Endodermal cell (in vitro differentiated cells): ENCODE measurements at regions not wholly inside any gene's neighbourhood (a gene's known extent, or its start where the extent isn't known, plus 50 kb on each side); places are given as distances from the start of the nearest gene placed in this dataset.
A peak's percentile ranks its signal among the peaks of the same experiment; 100 is the strongest.

Experiments
- DNase-seq: peaks from one replicate; pipeline ENCODE4 v3.0.0-alpha.2; 2017
- H3K27ac ChIP-seq: 2 replicates; pipeline ENCODE4 v1.5.1; 2013; ENCODE audit warnings: mild to moderate bottlenecking, low read depth, low read length, moderate library complexity
- H3K27me3 ChIP-seq: 2 replicates; pipeline ENCODE4 v1.6.1; 2013; ENCODE audit warnings: mild to moderate bottlenecking, low read length, moderate library complexity; ENCODE audit not compliant: insufficient read depth, control insufficient read depth, poor library complexity, severe bottlenecking
- H3K36me3 ChIP-seq: 2 replicates; pipeline ENCODE4 v1.7.0; 2013; ENCODE audit warnings: mild to moderate bottlenecking, low read length, moderate library complexity; ENCODE audit not compliant: control insufficient read depth, insufficient read depth
- H3K4me1 ChIP-seq: one replicate; pipeline ENCODE4 v1.7.0; 2013; ENCODE audit warnings: low read length; ENCODE audit not compliant: control insufficient read depth, insufficient read depth
- H3K4me3 ChIP-seq: 2 replicates; pipeline ENCODE4 v1.5.1; 2013; ENCODE audit warnings: mild to moderate bottlenecking, low read length, moderate library complexity
- H3K9ac ChIP-seq: 2 replicates; pipeline ENCODE4 v1.6.1; 2013; ENCODE audit warnings: mild to moderate bottlenecking, low read length, moderate library complexity; ENCODE audit not compliant: poor library complexity, severe bottlenecking; ENCODE audit errors: extremely low read depth
- H3K9me3 ChIP-seq: 2 replicates; pipeline ENCODE4 v1.6.1; 2013; ENCODE audit warnings: mild to moderate bottlenecking, low read length, moderate library complexity; ENCODE audit not compliant: control insufficient read depth
- H3K27ac Mint-ChIP-seq: 2 replicates; pipeline ENCODE4 v1.8.0; 2020; ENCODE audit warnings: mixed read lengths
- H3K27me3 Mint-ChIP-seq: 2 replicates; pipeline ENCODE4 v1.8.0; 2021; ENCODE audit warnings: mild to moderate bottlenecking, mixed read lengths; ENCODE audit not compliant: insufficient read depth
- H3K36me3 Mint-ChIP-seq: 2 replicates; pipeline ENCODE4 v1.8.0; 2020; ENCODE audit warnings: low read depth, mixed read lengths
- H3K4me1 Mint-ChIP-seq: 2 replicates; pipeline ENCODE4 v1.8.0; 2020; ENCODE audit warnings: mixed read lengths
- H3K4me3 Mint-ChIP-seq: 2 replicates; pipeline ENCODE4 v1.8.0; 2020; ENCODE audit warnings: mild to moderate bottlenecking, moderate library complexity, mixed read lengths
- H3K9me3 Mint-ChIP-seq: 2 replicates; pipeline ENCODE4 v1.8.0; 2020; ENCODE audit warnings: mild to moderate bottlenecking, mixed read lengths
- CTCF ChIP-seq: fragments of 200-600 bp; sonication (generic); conservative IDR thresholded peaks from 2 replicates; pipeline ENCODE4 v1.5.0; 2021; ENCODE audit warnings: antibody characterized with exemption, mild to moderate bottlenecking
- WGBS, 2 experiments: methylation state at CpG; one replicate each; pipeline versions ENCODE4 v1.1.5 to v1.1.7; 2013; ENCODE audit warnings: missing lambda C conversion rate in 2 of 2, mixed read lengths in 1 of 2; ENCODE audit not compliant: insufficient coverage in 1 of 2, insufficient read length in 1 of 2; 5-methylcytosine and 5-hydroxymethylcytosine counted together

- Mint-ChIP-seq H3K27me3 (peaks cover 12% of the 10 kb centered on the region), H3K9me3 (no peaks in the 10 kb centered on the region), H3K4me3 (no peak overlapping the region), H3K4me1 (no peaks in the 10 kb centered on the region), H3K36me3 (no peaks in the 10 kb centered on the region), H3K27ac (no peak overlapping the region)
- Histone ChIP-seq H3K4me1 (no peaks in the 10 kb centered on the region), H3K4me3 (peak overlapping the region; percentile 43), H3K9me3 (peaks cover 14% of the 10 kb centered on the region), H3K36me3 (no peaks in the 10 kb centered on the region), H3K27ac (no peak overlapping the region), H3K9ac (no peak overlapping the region), H3K27me3 (no peaks in the 10 kb centered on the region)
- TF ChIP-seq CTCF = no peak
- WGBS, 2 experiments = 87 to 100% methylated on average over 1 to 4 of the region's 4 CpGs
- DNase-seq = no peak
These were observed 78.4 kb upstream of the CCDC28A start for GRCh38 chr6:138695193-138695592.

GRCh38 chr6:138714493-138714892, 59.1 kb upstream of the CCDC28A start:
- Histone ChIP-seq H3K9me3 (peaks cover 16% of the 10 kb centered on the region), H3K27me3 (no peaks in the 10 kb centered on the region), H3K9ac (no peak overlapping the region), H3K36me3 (no peaks in the 10 kb centered on the region), H3K27ac (no peak overlapping the region), H3K4me1 (no peaks in the 10 kb centered on the region), H3K4me3 (no peak overlapping the region)
- H3K36me3 Mint-ChIP-seq = no peaks in the 10 kb centered on the region
- peaks cover 36% of the 10 kb centered on the region for H3K9me3 Mint-ChIP-seq
- H3K4me3 Mint-ChIP-seq = no peak overlapping the region
- no peak for DNase-seq
- no peak overlapping the region for H3K27ac Mint-ChIP-seq
- H3K27me3 Mint-ChIP-seq = peaks cover 2% of the 10 kb centered on the region
- TF ChIP-seq CTCF = no peak
- H3K4me1 Mint-ChIP-seq = no peaks in the 10 kb centered on the region

- no peak overlapping the region for H3K27ac Mint-ChIP-seq
- Histone ChIP-seq H3K9ac (no peak overlapping the region), H3K27ac (no peak overlapping the region), H3K36me3 (no peaks in the 10 kb centered on the region), H3K9me3 (peaks cover 16% of the 10 kb centered on the region), H3K4me1 (no peaks in the 10 kb centered on the region), H3K27me3 (no peaks in the 10 kb centered on the region), H3K4me3 (no peak overlapping the region)
- H3K9me3 Mint-ChIP-seq = peaks cover 36% of the 10 kb centered on the region
- TF ChIP-seq CTCF = no peak
- H3K4me1 Mint-ChIP-seq = no peaks in the 10 kb centered on the region
- H3K27me3 Mint-ChIP-seq = peaks cover under 1% of the 10 kb centered on the region
- no peak overlapping the region for H3K4me3 Mint-ChIP-seq
- no peak for DNase-seq
- H3K36me3 Mint-ChIP-seq = no peaks in the 10 kb centered on the region
- WGBS, 2 experiments = 83% methylated on average over 1 of the region's 1 CpG; no CpG with 5 or more reads in 1 of the 2 experiments
These were observed 57.6 kb upstream of the CCDC28A start for GRCh38 chr6:138716013-138716412.
